A673 (cell line): ENCODE measurements at regions not wholly inside any gene's neighbourhood (a gene's known extent, or its start where the extent isn't known, plus 50 kb on each side); places are given as distances from the start of the nearest gene placed in this dataset.

Experiments used
- BruUV-seq: library from RNA; stranded (reverse); fragments of 400-500 nt; replicated peaks from 2 replicates; lab custom pipeline; 2021; lab: Mats Ljungman, UMichigan
- CTCF ChIA-PET: fragments of 300-600 bp; sonication (Branson Sonifier 250); formaldehyde crosslinking; loops from one replicate; lab custom pipeline; 2022; ENCODE audit warnings: antibody characterized with exemption; lab: Charles Lee
- POLR2A ChIA-PET: fragments of 300-600 bp; sonication (Branson Sonifier 250); formaldehyde crosslinking; loops from one replicate; lab custom pipeline; 2022; ENCODE audit warnings: antibody characterized with exemption; ENCODE audit not compliant: low non-redundant PET; lab: Charles Lee
- DNase-seq: peaks from one replicate; pipeline ENCODE4 v3.0.0-alpha.2; 2015; ENCODE audit warnings: low spot score
- H3K27ac ChIP-seq: fragments of 200-600 bp; sonication (generic); 2 replicates; pipeline ENCODE4 v1.5.1; 2016; ENCODE audit warnings: mixed run types, low read depth, mild to moderate bottlenecking, mixed read lengths, antibody characterized with exemption, low read length; ENCODE audit not compliant: poor library complexity, severe bottlenecking
- H3K27me3 ChIP-seq: fragments of 200-600 bp; sonication (generic); replicated peaks from 2 replicates; pipeline ENCODE4 v1.6.1; 2017; ENCODE audit warnings: mixed run types, low read depth, mild to moderate bottlenecking, mixed read lengths, antibody characterized with exemption, low read length; ENCODE audit not compliant: insufficient read depth, poor library complexity
- H3K36me3 ChIP-seq: fragments of 200-600 bp; sonication (generic); 2 replicates; pipeline ENCODE4 v1.6.1; 2016; ENCODE audit warnings: mixed run types, mild to moderate bottlenecking, mixed read lengths, antibody characterized with exemption, low read length; ENCODE audit not compliant: insufficient read depth, poor library complexity, severe bottlenecking
- H3K4me1 ChIP-seq: fragments of 200-600 bp; sonication (generic); 2 replicates; pipeline ENCODE4 v1.6.1; 2017; ENCODE audit warnings: mixed run types, mild to moderate bottlenecking, mixed read lengths, antibody characterized with exemption, low read length; ENCODE audit not compliant: insufficient read depth, poor library complexity, severe bottlenecking
- H3K4me3 ChIP-seq: fragments of 200-600 bp; sonication (generic); 2 replicates; pipeline ENCODE4 v1.5.1; 2016; ENCODE audit warnings: low read depth, mixed run types, mild to moderate bottlenecking, mixed read lengths, low read length; ENCODE audit not compliant: poor library complexity, severe bottlenecking
- H3K9me3 ChIP-seq: fragments of 200-600 bp; sonication (generic); 2 replicates; pipeline ENCODE4 v1.6.1; 2016; ENCODE audit warnings: mixed run types, low read depth, mild to moderate bottlenecking, mixed read lengths, antibody characterized with exemption, low read length; ENCODE audit not compliant: poor library complexity, severe bottlenecking
- CTCF ChIP-seq: fragments of 300-800, 200-600 bp; sonication (generic); conservative IDR thresholded peaks from 2 replicates; pipeline ENCODE4 v1.5.1; 2017; ENCODE audit warnings: low read depth, mild to moderate bottlenecking, antibody characterized with exemption, low read length, moderate library complexity, mixed read lengths
- EZH2 ChIP-seq: fragments of 200-600 bp; sonication (generic); IDR thresholded peaks from 2 replicates; pipeline ENCODE4 v1.6.1; 2017; ENCODE audit warnings: borderline replicate concordance, low read depth, mild to moderate bottlenecking, mixed read lengths, antibody characterized with exemption, low read length; ENCODE audit not compliant: poor library complexity, severe bottlenecking
- intact Hi-C: fragments of 100-400 bp; cut with micrococcal nuclease; formaldehyde crosslinking; loops from one replicate; pipeline ENCODE4 v1.10.0; 2022; ENCODE audit not compliant: unreplicated experiment

GRCh38 chr2:16477648-16478047 lies 188.0 kb downstream of the CYRIA start:
- Histone ChIP-seq H3K36me3 (no peaks in the 10 kb centered on the region), H3K4me3 (no peak overlapping the region), H3K4me1 (no peaks in the 10 kb centered on the region), H3K27ac (no peak overlapping the region), H3K27me3 (peaks cover 33% of the 10 kb centered on the region), H3K9me3 (no peaks in the 10 kb centered on the region)
- no peak for DNase-seq
- POLR2A ChIA-PET, result no interaction called here
- intact Hi-C loops, result no loop called here
- no peak for TF ChIP-seq EZH2
- TF ChIP-seq CTCF, result no peak
- no TSS peak for BruUV-seq
- CTCF ChIA-PET, result no interaction called here

- intact Hi-C loops, result no loop called here
- H3K9me3 ChIP-seq, result no peaks in the 10 kb centered on the region
- H3K27me3 ChIP-seq, result peaks cover 33% of the 10 kb centered on the region
- H3K27ac ChIP-seq, result no peak overlapping the region
- no peaks in the 10 kb centered on the region for H3K36me3 ChIP-seq
- H3K4me1 ChIP-seq, result no peaks in the 10 kb centered on the region
- H3K4me3 ChIP-seq, result no peak overlapping the region
- no TSS peak for BruUV-seq
- POLR2A ChIA-PET, result no interaction called here
- no peak for DNase-seq
- CTCF ChIA-PET, result no interaction called here
- TF ChIP-seq EZH2 (no peak), CTCF (no peak)
These were observed 188.8 kb downstream of the CYRIA start for GRCh38 chr2:16476866-16477265.

- no peaks in the 10 kb centered on the region for H3K36me3 ChIP-seq
- TF ChIP-seq CTCF (no peak), EZH2 (no peak)
- no peak overlapping the region for H3K4me3 ChIP-seq
- CTCF ChIA-PET, result no interaction called here
- POLR2A ChIA-PET, result no interaction called here
- no peak for DNase-seq
- no peaks in the 10 kb centered on the region for H3K4me1 ChIP-seq
- BruUV-seq, result no TSS peak
- intact Hi-C loops, result no loop called here
- peaks cover 27% of the 10 kb centered on the region for H3K27me3 ChIP-seq
- no peak overlapping the region for H3K27ac ChIP-seq
- H3K9me3 ChIP-seq, result no peaks in the 10 kb centered on the region
These were observed 189.6 kb downstream of the CYRIA start for GRCh38 chr2:16475986-16476567.
